ENCODE measurements at regions not wholly inside any gene's neighbourhood (a gene's known extent, or its start where the extent isn't known, plus 50 kb on each side); places are given as distances from the start of the nearest gene placed in this dataset.

DNA sequence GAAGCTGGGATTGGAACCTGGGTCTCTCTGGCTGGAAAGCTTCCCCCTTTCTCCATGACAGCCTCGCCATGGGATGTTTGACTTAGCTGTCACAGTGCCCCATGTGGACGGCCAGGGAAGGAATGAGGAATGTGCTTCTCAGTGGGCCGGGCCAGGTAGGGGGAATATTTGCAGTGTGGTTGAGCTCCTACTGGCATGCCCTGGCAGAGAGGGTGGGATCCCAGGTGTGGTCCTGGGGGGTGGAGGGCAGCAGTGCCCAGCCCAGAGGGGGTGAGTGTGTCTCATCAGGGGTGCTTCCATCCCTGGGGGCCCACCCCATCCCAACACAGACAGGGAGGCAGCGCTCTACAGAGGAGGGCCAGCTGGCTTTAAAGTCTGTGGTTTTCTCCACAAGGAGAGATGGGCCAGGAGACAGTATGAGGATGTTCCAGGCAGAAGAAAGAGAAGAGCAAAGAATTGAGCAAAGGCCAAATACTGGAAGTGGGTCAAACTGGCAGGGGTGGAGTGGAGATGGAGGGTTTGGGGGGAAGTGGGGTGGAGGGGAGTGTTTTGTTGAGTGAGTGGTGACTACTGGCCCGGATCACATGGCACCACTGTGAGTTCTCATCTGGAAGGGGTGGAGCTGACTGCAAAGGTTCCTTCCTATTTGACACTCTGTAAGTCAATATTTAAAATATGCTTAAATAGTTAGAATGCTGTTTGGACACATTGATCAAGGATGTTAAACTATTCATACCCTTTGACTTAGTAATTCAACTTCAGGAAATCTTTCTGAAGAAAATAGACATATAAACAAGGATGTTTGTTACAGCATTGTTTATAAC is 94.0 kb downstream of the MYCN start:
- Mint-ChIP-seq H3K4me1 (no peaks in the 10 kb centered on the region), H3K27me3 (no peaks in the 10 kb centered on the region), H3K9me3 (no peaks in the 10 kb centered on the region), H3K4me3 (no peak overlapping the region), H3K36me3 (ENCODE audit: low read depth) (no peaks in the 10 kb centered on the region), H3K27ac (no peak overlapping the region)
- no peak for DNase-seq
- ChIA-PET POLR2A (no interaction called here), CTCF (no interaction called here)
- TF ChIP-seq, protein P1, sequence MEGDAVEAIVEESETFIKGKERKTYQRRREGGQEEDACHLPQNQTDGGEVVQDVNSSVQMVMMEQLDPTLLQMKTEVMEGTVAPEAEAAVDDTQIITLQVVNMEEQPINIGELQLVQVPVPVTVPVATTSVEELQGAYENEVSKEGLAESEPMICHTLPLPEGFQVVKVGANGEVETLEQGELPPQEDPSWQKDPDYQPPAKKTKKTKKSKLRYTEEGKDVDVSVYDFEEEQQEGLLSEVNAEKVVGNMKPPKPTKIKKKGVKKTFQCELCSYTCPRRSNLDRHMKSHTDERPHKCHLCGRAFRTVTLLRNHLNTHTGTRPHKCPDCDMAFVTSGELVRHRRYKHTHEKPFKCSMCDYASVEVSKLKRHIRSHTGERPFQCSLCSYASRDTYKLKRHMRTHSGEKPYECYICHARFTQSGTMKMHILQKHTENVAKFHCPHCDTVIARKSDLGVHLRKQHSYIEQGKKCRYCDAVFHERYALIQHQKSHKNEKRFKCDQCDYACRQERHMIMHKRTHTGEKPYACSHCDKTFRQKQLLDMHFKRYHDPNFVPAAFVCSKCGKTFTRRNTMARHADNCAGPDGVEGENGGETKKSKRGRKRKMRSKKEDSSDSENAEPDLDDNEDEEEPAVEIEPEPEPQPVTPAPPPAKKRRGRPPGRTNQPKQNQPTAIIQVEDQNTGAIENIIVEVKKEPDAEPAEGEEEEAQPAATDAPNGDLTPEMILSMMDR (IDR thresholded peaks at IDR 0.05) = no peak
- no peak for ATAC-seq (ENCODE audit: low read depth)
- intact Hi-C loops (cut with micrococcal nuclease) = no loop called here

DNA sequence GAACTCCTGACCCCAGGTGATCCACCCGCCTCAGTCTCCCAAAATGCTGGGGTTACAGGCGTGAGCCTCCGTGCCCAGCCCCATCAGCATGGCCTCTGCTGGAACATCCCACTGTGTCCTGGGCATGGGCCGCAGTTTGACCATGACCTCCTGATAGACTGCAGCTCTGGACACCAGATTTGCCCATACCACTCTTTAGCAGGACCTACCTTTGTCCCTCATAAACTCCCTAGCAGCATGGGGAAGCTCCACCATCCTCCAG is 92.6 kb downstream of the MYCN start:
- Mint-ChIP-seq H3K27ac (no peak overlapping the region), H3K9me3 (no peaks in the 10 kb centered on the region), H3K36me3 (ENCODE audit: low read depth) (no peaks in the 10 kb centered on the region), H3K27me3 (no peaks in the 10 kb centered on the region), H3K4me3 (no peak overlapping the region), H3K4me1 (no peaks in the 10 kb centered on the region)
- TF ChIP-seq, protein P1 (IDR thresholded peaks at IDR 0.05) = no peak
- no peak for ATAC-seq (ENCODE audit: low read depth)
- DNase-seq = no peak
- ChIA-PET POLR2A (no interaction called here), CTCF (no interaction called here)
- intact Hi-C loops (cut with micrococcal nuclease) = no loop called here

DNA sequence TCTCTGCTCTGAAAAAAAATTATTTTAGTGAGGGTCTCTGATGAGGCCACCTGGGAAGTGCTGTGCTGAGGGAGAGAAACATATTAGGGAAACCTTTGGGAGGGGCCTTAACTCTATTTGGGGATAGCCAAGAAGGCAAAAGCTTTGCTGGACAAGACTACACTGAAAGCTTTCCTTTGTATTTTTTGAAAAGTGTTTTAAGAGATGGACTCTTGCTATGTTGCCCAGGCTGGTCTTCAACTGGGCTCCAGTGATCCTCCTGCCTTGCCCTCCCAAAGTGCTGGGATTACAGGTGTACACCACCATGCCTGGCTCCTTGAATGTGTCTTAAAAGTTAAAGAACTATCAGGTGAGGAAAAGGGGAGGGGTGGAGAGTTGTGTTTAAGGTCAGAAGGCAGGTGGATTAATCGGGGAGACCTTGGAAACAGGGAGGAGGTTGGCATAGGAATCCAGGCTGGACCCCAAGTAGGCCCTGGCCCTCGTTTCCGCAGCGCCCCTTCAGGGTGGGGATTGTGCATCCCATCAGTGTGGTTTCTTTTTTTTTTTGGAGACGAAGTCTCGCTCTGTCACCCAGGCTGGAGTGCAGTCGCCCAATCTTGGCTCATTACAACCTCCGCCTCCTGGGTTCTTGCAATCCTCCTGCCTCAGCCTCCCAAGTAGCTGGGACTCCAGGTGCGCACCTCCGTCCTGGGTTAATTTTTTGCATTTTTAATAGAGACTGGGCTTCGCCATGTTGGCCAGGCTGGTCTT is 92.1 kb downstream of the MYCN start:
- DNase-seq = no peak
- H3K27ac Mint-ChIP-seq = no peak overlapping the region
- no peaks in the 10 kb centered on the region for H3K27me3 Mint-ChIP-seq
- TF ChIP-seq, protein P1 (IDR thresholded peaks at IDR 0.05) = no peak
- no peaks in the 10 kb centered on the region for H3K4me1 Mint-ChIP-seq
- no peaks in the 10 kb centered on the region for H3K9me3 Mint-ChIP-seq
- ChIA-PET POLR2A (no interaction called here), CTCF (no interaction called here)
- intact Hi-C loops (cut with micrococcal nuclease) = no loop called here
- no peak for ATAC-seq (ENCODE audit: low read depth)
- no peaks in the 10 kb centered on the region for H3K36me3 Mint-ChIP-seq (ENCODE audit: low read depth)
- H3K4me3 Mint-ChIP-seq = no peak overlapping the region

DNA sequence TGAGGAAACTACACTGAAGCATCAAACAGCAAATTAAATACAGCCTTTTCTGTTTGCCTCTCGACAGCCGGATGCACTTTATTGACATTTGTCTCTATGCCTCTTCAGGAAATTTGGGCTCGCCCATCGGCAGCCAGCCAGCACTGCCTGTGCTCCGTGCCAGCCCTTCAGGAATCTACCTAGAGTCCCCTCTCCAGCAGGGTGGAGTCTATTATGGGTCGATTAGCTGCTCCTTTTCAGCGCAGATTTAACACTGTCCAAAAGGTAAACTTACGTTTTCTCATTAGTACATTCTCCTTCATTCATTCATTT is 91.5 kb downstream of the MYCN start:
- H3K4me3 Mint-ChIP-seq = no peak overlapping the region
- H3K4me1 Mint-ChIP-seq = no peaks in the 10 kb centered on the region
- ChIA-PET POLR2A (no interaction called here), CTCF (no interaction called here)
- ATAC-seq (ENCODE audit: low read depth) (no peak), DNase-seq (no peak)
- H3K36me3 Mint-ChIP-seq (ENCODE audit: low read depth) = no peaks in the 10 kb centered on the region
- no peaks in the 10 kb centered on the region for H3K27me3 Mint-ChIP-seq
- no peaks in the 10 kb centered on the region for H3K9me3 Mint-ChIP-seq
- H3K27ac Mint-ChIP-seq = no peak overlapping the region
- intact Hi-C loops (cut with micrococcal nuclease) = no loop called here
- TF ChIP-seq, protein P1 (IDR thresholded peaks at IDR 0.05) = no peak

DNA sequence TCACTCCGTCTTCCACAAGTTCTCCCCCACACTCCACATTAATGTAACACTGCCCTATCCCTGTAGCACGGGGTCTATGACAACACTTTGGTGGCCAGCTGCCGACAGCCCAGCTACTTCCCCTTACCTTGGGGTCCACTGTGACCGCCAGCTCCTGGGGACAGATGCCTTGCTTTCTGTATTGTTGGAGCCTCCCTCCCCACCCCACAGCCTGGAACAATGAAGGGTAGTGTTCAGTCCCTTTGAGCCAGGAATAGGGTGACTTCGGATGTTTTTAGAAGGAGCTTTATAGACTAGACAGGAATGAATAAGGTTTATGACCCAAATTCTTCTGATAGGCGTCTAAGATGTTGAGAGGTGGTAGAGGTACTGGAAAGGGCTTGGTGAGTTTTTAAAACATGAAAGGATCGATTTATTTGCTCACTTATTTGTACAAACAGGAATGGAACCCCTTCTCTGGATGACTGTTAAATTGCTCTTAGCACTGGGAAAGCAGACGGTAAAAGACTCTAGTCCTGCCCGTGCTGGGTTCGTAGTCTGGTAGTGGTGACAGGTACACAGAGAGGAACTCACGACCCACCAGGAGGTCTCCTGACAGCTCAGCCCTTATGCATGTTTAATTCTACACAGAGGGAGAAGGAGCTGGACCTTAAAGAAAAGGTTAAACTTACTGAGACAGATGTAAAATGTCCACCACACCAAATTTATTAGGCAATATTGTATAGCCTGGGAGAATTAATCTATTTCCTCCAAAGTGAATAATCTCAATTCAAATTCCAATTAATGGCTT is 90.9 kb downstream of the MYCN start:
- ChIA-PET CTCF (no interaction called here), POLR2A (no interaction called here)
- Mint-ChIP-seq H3K36me3 (ENCODE audit: low read depth) (no peaks in the 10 kb centered on the region), H3K27ac (no peak overlapping the region), H3K27me3 (no peaks in the 10 kb centered on the region), H3K4me3 (no peak overlapping the region), H3K9me3 (no peaks in the 10 kb centered on the region), H3K4me1 (no peaks in the 10 kb centered on the region)
- ATAC-seq (ENCODE audit: low read depth) = no peak
- intact Hi-C loops (cut with micrococcal nuclease) = no loop called here
- no peak for DNase-seq
- TF ChIP-seq, protein P1 (IDR thresholded peaks at IDR 0.05) = no peak

All from activated B cell treated with CpG ODN at 0.5 μM for 24 hours (primary cell).